Mammary epithelial cell (primary cell): ENCODE measurements at regions not wholly inside any gene's neighbourhood (a gene's known extent, or its start where the extent isn't known, plus 50 kb on each side); places are given as distances from the start of the nearest gene placed in this dataset.

ENCODE experiments used
- CTCF ChIP-seq, 2 donors: IDR thresholded peaks in 1 of 2; conservative IDR thresholded peaks in 1 of 2; 2 replicates each; pipeline ENCODE4 v1.5.1; 2011 to 2012; ENCODE audit warnings: inconsistent platforms in 2 of 2, low read length in 2 of 2, mild to moderate bottlenecking in 2 of 2, control low read depth in 1 of 2, low read depth in 1 of 2; ENCODE audit not compliant: insufficient read depth in 1 of 2; ENCODE audit errors: extremely low read depth in 1 of 2
- EZH2 ChIP-seq: IDR thresholded peaks from 2 replicates; pipeline ENCODE4 v1.6.1; 2012; ENCODE audit warnings: low read length, inconsistent platforms, borderline replicate concordance

- TF ChIP-seq CTCF (conservative IDR thresholded peaks at IDR 0.05 in 1 of 2, IDR thresholded peaks at IDR 0.05 in 1 of 2; ENCODE audit: extremely low read depth in 1 of 2, insufficient read depth in 1 of 2, low read depth in 1 of 2, low read length in 2 of 2), result no peak
- no peak for TF ChIP-seq EZH2
Measured at GRCh38 chr2:241925277-241925676, 55.7 kb downstream of the RTP5 start.
